ENCODE measurements at regions not wholly inside any gene's neighbourhood (a gene's known extent, or its start where the extent isn't known, plus 50 kb on each side); places are given as distances from the start of the nearest gene placed in this dataset.

DNA sequence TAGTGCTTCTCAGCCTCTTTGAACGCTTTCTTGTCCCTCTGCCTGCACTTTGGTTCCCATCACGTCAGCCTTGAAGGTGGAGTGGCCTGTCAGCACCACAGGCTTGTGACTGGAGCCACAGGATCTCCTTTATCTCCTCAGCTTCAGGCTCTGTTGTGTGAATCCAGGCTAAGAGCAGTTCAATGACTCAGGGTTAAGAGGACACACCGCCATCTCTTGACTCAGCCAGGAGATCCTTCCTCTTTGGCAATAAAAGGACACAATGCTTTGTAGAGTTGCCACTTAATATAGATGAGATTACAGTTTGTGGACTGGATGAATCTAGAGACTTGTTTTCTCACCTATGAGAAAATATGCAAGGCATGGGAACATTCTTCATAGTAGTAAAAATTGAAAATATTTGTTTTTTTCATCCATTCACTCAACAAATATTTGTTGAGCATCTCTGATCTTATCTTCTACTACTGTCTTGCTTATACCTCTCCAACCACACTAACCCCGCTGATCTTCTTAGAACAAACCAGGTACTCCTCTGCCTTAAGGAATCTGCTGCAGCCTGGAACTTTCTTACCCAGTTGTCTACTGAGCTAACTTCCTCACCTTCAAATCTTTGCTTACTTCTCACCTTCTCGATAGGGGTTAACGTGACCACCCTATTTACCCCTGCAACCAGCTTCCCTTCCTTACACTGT lies 62.3 kb downstream of the UCHL1 start:
- peak in 1 of 3 donors; percentile 6 for DNase-seq

DNA sequence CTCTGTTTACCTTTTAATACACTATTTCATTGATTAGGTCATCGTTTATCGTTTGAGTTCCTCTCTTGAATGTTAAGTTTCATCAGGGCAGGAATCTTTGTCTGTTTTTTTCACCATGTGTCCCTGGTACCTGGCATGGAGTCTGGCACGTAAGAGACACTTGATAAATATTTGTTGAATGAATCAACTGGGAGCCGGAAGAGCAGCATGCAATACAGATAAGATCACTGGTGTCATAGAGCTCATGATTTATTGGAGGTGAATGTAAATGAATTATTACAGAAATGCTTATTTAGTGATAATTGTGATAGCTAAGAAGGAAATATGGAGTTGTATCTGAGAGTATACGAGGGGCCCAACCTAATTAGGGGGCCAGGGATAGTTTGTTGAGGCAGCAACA lies 62.8 kb downstream of the UCHL1 start:
- no peak for DNase-seq

DNA sequence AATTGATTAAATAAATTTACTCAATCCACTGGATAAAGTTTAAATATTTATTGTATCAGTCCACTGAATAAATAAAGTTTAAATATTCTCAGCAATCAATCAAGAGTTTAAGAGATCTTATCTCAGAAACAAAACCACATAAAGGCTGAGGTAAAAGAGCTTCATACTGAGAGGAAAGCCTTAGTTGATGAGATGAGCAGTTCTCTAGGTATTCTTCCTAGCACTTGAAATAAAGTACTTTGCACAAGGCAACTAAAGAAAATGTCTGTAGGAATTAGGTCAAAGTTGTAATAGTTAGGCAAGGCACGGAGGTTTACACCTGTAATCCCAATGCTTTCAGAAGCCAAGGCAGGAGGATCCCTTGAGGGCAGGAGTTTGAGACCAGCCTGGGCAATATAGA lies 63.5 kb downstream of the UCHL1 start:
- DNase-seq = no peak

DNA sequence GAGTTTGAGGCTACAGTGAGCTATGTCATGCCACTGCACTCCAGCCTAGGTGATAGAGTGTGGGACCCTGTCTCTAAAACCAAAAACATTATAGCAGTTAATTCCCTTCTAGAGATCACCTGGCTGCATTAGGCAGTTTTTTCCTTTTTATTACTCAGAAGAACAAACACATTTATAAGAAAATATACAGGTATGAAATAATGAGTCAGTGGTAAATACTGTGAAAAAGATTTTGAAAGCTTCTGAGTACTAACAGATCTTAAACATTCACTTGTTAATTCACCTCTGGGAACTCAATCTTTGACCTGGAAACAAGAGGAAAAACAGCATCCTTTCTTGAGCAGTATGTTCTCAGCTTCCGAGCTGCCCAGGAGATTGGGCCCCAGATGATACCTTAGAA lies 64.1 kb downstream of the UCHL1 start:
- DNase-seq = no peak

DNA sequence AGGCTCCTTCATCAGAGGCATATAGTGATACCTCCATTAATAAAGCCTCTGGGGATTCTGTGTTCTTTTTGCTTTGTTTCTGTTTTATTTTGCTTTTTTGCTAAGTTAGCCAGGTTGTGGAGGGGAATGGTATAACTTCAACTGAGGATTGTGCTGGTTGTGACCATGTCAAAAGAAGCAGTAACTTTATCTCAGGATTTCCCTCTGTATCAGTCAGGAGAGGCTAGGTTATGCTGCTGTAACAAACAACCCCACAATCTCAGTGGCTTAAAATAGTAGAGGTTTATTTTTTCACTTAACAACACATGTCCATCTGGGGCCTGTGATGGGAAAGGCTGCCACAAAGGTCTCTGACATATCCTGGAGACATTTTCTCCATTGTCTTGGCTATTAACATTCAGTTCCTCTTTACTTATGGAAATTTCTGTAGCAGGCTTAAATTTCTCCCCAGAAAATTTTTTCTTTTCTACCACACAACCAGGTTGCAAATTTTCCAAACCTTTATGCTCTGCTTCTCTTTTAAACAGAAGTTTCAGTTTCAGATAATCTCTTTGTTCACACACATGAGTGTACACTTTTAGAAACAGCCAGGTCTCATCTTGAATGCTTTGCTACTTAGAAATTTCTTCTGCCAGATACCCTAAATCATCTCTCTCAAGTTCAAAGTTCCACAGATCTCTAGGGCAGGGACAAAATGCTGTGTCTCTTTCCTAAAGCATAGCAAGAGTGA lies 64.7 kb downstream of the UCHL1 start:
- DNase-seq = peak in 1 of 3 donors; percentile 8

DNA sequence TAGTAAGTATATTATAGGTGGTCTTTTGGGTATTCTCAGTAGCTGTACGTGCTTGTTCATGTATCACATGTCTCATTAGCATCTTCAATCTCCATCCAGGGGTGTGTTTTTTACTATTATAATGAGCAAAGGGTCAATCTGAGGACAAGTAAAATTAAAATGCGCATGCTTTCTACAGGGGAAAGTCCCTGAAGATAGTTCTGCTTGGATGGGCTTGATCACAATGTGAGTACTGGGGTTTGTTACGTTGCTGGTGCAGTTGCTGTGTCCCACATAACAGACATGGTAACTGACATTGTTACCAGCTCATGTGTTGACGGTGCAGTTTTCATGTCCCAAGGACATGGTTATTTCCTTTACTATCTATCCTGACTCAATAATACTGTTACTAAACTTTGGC lies 65.9 kb downstream of the UCHL1 start:
- DNase-seq = no peak

DNA sequence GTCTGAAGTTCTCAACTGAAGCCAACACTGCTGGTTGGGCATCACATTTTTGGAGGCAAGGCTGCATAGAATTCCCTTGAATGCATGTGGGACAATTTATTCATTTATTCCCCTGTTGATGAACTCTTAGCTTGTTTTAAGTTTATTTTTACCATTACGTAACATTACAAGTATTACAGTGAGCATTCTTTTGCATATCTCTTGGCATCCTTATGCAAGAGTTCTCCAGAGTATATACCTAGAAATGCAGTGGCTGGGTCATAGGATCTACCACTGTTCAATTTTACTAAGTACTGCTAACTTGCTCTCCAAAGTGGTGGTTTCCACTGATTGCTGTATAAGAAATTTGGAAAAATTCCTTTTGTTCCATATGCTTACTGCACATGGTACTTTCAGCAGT lies 66.5 kb downstream of the UCHL1 start:
- DNase-seq = no peak

DNA sequence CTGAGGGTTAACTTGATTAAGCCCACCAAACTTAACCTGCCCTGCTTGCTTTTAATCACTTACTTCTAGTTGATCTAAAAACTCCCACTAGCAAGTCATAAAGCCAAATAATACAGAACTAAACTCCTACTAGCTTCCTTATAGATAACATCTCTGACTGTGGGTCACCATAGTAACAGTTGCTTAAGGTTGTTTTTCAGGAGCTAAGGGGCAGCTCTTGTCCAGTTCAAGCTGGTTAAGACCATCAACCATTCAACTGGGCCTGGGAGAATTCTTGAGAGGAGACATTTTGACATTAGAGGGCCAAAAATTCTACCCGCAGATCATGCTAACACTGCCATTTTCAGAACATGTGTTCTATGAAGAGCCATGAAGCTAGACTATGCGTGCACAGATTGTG lies 67.0 kb downstream of the UCHL1 start:
- DNase-seq = no peak

DNA sequence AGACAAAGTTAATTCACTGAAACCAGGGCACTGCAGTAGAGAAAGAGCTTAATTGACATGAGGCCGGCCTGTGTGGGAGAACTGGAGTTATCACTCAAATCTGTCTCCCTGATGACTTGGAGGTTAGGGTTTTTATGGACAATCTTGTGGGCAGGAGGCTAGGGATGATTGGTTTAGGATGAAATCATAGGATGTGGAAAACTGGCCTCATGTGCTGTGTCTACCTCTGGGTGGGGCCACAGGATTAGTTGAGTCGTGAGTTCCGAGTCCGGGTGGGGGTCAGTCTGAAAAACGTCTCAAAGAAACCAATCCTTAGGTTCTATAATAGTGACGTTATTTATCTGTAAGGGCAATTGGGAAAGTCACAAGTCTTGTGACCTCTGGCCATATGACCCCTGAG lies 68.1 kb downstream of the UCHL1 start:
- DNase-seq = no peak

DNA sequence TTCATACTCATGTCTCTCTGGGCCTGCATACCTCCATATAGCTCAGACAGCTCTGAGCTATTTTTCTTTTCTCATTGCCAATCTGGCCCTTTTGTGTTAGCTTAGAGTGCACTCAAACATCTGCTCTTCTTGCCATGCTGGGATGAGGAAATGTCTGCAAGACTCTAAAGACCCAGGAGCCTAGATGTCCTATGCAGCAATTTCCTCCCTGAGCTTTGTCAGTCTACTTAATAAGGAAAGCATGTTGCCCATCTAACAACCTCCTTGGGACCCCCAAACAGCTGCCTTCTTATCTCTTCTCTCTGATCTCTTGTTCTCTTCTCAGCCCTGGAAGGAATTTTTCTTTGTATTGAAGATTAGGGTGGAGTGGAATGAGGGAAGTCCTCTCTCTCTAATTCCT lies 69.2 kb downstream of the UCHL1 start:
- DNase-seq = no peak

DNA sequence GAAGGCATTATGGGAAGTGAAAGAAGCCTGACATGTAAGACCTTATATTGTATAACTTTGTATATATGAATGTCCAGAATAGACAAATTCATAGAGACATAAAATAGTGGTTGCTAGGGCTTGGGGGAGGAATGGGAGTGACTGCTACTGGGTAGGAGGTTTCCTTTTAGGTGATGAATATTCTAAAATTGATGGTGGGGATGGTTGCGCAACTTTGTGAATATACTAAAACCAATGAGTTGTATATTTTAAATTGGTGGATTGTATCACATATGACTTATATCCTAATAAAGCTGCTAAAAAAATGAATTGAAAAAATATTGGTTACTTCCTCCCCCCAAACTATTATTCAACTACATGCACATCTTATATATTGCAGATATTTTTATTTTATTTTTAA lies 70.0 kb downstream of the UCHL1 start:
- DNase-seq = no peak

DNA sequence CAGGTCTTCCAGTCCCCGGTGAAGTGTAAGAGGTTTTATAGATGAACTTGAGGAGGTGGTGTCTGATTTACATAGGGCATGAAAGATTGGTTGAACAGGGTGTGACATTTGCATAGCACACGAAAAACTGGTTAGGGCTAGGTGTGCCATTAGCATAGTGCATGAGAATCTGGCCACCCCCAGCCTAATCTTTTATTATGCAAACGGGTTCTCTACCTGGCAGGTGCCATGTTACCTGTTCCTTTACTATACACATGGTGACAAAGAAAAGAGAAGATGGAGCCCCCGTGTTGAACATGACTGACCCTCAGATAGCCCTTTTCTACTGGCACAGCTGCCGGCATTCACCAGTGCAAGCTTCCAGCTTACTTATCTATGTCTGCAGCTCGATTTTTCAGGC lies 71.0 kb downstream of the UCHL1 start:
- DNase-seq = no peak

DNA sequence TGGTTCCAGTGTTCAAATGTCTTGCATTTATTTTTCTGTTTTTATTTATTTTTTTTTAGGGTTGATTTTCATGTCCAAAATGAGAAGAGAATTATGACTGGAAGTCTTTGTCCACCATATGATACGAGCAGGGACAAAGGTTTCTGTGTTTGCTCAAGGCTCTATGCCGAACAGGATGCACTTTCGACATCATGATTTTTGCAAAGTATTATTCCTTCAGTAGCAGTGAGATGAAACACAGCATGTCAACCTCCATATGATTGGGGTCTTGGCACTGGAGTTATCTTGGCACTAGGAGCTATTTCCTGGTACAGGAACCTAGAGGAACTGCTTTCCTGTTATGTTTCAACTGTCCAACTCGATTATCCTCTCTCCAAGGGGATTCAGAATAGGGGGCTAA lies 72.6 kb downstream of the UCHL1 start:
- no peak for DNase-seq

DNA sequence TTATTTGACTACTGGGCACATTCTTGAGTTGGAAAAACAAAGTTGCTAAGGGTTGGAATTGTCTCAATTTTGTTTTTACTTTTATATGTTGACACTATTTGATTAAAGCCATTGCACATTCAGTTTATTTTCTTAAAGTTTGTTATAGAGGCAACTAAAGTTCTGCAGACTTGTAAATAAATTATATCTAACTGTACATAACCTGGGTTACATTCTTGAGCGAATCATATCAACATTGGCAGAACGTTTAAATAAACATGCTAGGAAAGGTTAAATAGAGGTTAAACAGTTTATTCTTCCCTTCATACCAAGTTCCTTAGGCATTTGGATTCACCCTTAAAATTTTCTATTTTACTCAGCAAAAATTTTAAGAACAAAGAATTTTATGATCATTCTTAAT lies 74.5 kb downstream of the UCHL1 start:
- DNase-seq = no peak

DNA sequence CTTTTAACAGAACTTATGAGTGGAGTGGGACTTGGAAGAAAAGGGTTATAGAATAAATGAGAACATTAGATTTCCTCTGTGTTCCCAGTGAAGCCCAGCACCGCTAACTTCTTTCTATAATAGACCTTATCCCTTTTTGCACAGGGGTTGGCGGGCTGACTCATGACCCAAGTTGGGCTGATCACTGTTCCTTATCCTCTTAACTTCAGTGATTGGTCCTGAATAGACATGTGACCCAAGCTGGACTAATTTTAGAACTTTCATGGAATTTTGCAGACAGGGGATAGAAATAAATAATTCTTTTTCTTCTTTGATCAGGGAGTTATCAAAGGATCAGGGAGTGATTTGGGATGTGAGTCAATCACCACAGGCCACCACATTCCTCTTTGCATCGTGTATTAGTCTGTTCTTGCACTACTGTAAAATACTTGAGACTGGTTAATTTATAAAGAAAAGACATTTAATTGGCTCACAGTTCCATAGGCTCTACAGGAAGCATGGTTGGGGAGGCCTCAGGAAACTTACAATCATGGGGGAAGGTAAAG lies 75.9 kb downstream of the UCHL1 start:
- DNase-seq = no peak

DNA sequence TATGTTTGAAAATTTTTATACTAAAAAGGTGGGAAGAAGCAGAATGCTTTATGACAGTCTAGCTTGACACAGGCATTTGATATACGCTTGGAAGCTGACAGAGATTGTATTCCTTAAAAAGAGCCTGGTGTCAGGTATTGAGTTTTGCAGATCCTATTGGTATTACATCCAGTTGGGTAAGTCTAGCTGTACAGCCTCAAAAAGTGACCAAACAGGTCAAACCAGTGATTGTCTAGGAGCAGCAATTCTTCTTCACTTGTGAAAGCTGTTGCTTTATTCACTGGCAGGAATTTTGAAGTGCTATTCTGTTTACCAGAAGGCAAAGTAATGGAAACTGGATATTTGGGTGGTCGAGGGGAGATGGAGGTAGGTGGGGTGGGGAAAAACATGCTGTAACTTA lies 77.5 kb downstream of the UCHL1 start:
- no peak for DNase-seq

DNA sequence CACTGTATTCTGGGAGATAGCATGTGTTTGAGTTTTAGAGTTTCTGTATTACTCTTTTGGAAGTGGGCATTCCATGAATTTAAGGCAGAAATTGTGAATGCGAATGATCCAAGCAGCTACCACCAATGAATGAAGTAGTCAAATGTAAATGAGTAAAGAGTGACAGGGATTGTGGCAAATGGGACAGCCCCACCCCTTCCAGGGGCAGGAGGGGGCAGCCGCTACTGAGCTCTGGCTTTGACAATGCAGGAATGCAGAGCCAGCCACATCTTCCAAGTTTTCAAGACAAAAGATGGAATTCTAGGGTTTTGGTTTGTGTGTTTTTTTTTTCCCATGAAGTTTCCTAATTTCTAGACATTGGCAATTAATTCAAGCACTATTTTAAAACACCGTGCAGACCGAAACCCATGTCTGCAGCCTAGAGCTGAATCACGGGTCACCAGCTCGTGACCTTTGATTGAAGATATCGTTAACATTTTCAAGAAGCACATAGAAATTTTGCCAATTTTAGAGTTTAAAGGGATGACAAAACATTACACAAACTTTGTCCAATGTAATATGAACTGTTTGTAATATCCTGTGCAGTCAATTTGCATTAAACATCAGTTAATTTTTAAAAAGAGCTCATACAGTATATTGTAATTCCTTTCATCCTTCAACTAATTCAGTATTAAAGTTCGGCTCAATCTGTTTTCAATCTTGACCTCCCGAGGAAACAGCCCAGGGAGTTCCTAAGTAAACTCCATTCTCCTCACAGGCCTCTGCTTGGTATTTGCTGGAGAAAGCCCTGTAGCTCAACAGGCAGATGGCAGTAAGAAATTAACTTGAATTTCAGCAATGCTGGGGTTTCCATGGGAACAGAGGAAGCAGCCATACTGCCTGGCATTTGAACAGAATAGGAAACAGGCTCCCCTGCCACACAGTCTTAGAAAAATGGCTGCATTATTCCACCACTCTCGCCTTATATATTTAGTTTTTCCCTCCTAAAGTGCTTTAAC lies 83.4 kb downstream of the UCHL1 start:
- DNase-seq = peak in 1 of 3 donors; percentile 10

DNA sequence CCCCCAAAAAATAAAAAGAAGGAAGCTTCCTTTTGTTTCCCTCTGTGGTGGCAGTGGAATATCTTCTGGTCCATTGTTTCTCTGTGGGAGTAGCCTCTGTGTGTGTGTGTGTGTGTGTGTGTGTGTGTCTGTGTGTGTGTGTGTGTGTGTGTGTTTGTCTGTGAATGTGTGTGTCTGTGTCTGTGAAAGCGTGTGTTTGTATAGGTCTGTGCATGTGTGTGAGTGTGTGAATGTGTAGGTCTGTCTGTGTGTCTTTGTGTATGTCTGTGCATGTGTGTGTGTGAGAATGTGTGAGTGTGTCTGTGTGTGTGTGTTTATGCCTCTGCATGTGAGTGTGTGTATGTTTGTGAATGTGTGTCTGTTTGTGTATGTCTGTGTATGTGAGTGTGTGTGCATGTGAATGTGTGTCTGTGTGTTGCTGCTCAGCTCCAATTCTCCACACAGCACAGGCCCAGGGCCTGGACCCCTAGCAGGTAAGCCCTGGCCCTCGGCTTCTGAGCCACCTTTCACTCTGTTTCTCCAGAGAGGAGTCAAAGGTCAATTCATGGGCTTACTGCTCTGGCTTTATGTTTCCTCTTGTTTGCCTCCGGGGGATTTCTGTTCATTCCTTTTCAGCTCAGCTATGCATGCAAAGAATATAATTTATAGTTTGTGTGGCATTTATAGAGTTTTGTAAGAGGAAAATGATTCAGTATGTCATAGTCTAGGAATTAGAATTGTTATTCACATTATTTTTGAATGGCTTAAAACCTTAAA lies 89.8 kb downstream of the UCHL1 start:
- no peak for DNase-seq

DNA sequence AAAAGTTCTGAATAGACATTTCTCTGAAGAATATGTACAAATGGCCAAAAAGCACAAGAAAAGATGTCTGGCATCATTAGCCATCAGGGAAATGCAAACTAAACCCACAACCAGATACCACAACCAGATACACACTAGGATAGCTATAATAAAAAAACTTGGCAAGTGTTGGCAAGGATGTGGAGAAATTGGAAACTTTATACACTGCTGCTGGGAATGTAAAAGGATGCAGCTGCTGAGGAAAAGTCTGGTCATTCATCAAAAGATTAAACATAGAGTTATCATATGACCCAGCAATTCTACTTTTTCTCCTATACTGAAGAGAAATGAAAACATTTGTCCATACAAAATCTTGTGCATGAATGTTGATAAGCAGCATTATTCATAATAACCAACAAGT lies 92.3 kb downstream of the UCHL1 start:
- no peak for DNase-seq

DNA sequence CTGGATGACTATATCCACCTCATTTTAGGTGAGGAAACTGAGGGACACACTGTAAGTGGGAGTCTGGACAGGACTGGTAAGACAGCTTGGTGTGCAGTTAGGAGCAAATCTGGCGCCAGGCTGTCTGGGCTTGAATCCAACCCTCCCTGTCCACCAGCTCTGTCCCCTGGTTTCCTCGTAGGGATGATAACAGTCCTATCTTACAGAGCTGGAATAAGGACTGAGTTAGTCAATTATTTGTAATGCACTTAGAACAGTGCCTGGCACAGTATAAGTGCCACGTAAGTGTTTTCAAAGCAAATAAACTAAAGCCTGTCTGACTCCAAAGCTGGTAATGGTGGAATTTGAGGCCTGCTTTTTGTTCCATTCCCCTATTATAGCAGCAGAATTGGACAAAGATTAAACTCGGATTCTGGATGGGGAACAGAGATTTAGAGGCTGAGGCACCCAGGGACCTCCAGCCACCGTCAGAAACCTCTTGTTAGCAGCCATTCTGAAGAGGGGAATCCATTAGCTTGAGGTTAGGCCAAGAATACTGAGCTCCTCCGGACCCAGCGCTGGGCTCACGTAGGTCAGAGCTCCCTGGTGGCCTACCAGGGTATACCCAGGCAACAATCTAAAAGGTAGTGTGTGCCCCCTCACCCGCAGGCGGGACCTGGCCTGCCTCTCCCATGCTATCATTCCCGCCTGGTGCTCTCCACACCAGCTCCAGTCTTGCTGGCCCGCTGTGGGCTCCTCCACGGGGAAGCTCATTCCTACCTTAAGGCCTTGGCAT lies 102.1 kb downstream of the UCHL1 start:
- DNase-seq = no peak

DNA sequence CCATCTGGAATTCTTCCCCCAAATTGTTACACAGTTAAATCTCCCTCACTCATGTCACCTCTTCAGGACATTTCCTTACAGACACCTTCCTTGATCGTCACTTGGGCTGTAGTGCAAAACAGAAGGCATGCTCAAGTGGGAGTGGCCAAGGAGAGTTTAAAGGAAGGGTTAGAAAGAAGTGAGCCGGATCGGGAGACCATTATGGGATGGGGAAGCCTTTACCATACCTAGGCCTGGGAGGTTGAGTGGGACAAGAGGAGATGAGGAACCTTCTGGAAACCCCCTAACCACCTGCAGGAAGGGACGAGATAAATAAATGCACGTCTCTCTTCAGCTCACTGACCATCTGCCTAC lies 102.7 kb downstream of the UCHL1 start:
- DNase-seq = no peak

DNA sequence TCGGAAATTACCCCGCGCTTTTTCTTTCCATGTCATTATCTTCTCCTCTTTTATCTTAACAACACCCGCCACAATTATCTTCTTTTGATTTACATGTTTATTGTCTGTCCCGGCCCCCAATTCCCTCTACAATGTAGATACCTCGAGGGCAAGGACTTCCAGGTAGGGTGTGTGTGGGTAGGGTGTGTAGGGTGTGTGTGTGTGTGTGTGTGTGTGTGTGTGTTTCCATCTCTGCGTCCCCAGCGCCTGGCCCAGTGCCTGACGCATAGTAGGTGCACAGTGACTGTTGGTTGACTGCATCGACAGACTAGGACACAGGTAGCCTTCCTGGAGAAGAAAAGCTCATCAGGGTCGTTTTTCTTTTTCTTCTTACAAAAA lies 103.1 kb downstream of the UCHL1 start:
- DNase-seq = no peak

Data from suppressor macrophage treated with lipopolysaccharide for 1 hour (primary cell).